OCI-LY7 (cell line): ENCODE measurements at regions not wholly inside any gene's neighbourhood (a gene's known extent, or its start where the extent isn't known, plus 50 kb on each side); places are given as distances from the start of the nearest gene placed in this dataset.
A peak's percentile ranks its signal among the peaks of the same experiment; 100 is the strongest.

Experiments used
- BruUV-seq: library from RNA; stranded (reverse); fragments of 400-500 nt; replicated peaks from 2 replicates; lab custom pipeline; 2021; lab: Mats Ljungman, UMichigan
- CTCF ChIA-PET: fragments of 300-600 bp; sonication (Branson Sonifier 250); formaldehyde crosslinking; loops from one replicate; lab custom pipeline; 2022; ENCODE audit warnings: antibody characterized with exemption; ENCODE audit not compliant: unreplicated experiment; lab: Charles Lee
- POLR2A ChIA-PET: fragments of 300-600 bp; sonication (Branson Sonifier 250); formaldehyde crosslinking; loops from one replicate; lab custom pipeline; 2022; ENCODE audit warnings: antibody characterized with exemption; lab: Charles Lee
- DNase-seq: peaks from one replicate; pipeline ENCODE4 v3.0.0-alpha.2; 2015; ENCODE audit warnings: low spot score
- H2AFZ ChIP-seq: fragments of 200-600 bp; sonication (generic), shearing (Covaris generic); 2 replicates; pipeline ENCODE4 v1.6.1; 2014; ENCODE audit warnings: mild to moderate bottlenecking, antibody characterized with exemption, low read length, moderate library complexity
- H3K27ac ChIP-seq: fragments of 200-600 bp; sonication (generic); 2 replicates; pipeline ENCODE4 v1.5.1; 2014; ENCODE audit warnings: mixed run types, low read depth, mild to moderate bottlenecking, moderate library complexity, low read length, inconsistent platforms; ENCODE audit not compliant: poor library complexity, severe bottlenecking
- H3K36me3 ChIP-seq: fragments of 200-600 bp; sonication (generic); 2 replicates; pipeline ENCODE4 v1.6.1; 2014; ENCODE audit warnings: mild to moderate bottlenecking, antibody characterized with exemption, low read length, moderate library complexity, mixed read lengths; ENCODE audit not compliant: insufficient read depth
- H3K4me1 ChIP-seq: fragments of 200-600 bp; sonication (generic); 2 replicates; pipeline ENCODE4 v1.5.1; 2014; ENCODE audit warnings: mild to moderate bottlenecking, low read length; ENCODE audit not compliant: insufficient read depth, poor library complexity, severe bottlenecking
- H3K4me2 ChIP-seq: fragments of 200-600 bp; sonication (generic); 2 replicates; pipeline ENCODE4 v1.6.1; 2014; ENCODE audit warnings: mild to moderate bottlenecking, low read length
- H3K4me3 ChIP-seq: fragments of 200-600 bp; sonication (generic); 2 replicates; pipeline ENCODE4 v1.5.1; 2014; ENCODE audit warnings: mild to moderate bottlenecking, low read depth, low read length; ENCODE audit not compliant: poor library complexity, severe bottlenecking
- H3K79me2 ChIP-seq: fragments of 200-600 bp; sonication (generic); 2 replicates; pipeline ENCODE4 v1.6.1; 2016; ENCODE audit warnings: low read depth, mild to moderate bottlenecking, low read length, moderate library complexity, mixed read lengths; ENCODE audit not compliant: insufficient read depth
- H3K9me2 ChIP-seq: fragments of 200-600 bp; sonication (generic); 2 replicates; pipeline ENCODE4 v1.6.1; 2016; ENCODE audit warnings: mild to moderate bottlenecking, low read length, mixed read lengths; ENCODE audit not compliant: insufficient read depth
- H3K9me3 ChIP-seq: fragments of 200-600 bp; sonication (generic); 2 replicates; pipeline ENCODE4 v1.6.1; 2014; ENCODE audit warnings: mild to moderate bottlenecking, mixed run types, low read length, mixed read lengths
- H4K20me1 ChIP-seq: fragments of 200-600 bp; sonication (generic); 2 replicates; pipeline ENCODE4 v1.6.1; 2014; ENCODE audit warnings: mild to moderate bottlenecking, antibody characterized with exemption, low read length, moderate library complexity, mixed read lengths; ENCODE audit not compliant: insufficient read depth
- EZH2phosphoT487 ChIP-seq: fragments of 200-600 bp; sonication (generic); IDR thresholded peaks from 2 replicates; pipeline ENCODE4 v1.6.1; 2018; ENCODE audit warnings: low read depth, borderline replicate concordance, mild to moderate bottlenecking, mixed run types, antibody characterized with exemption, low read length, moderate library complexity, mixed read lengths
- intact Hi-C: fragments of 100-400 bp; cut with micrococcal nuclease; formaldehyde crosslinking; loops from one replicate; pipeline ENCODE4 v1.10.0; 2022; ENCODE audit not compliant: unreplicated experiment
- TF ChIP-seq, protein P1 (sequence below): fragments of 200-600 bp; sonication (generic); conservative IDR thresholded peaks from 2 replicates; pipeline ENCODE4 v1.5.1; 2014; ENCODE audit warnings: mild to moderate bottlenecking, antibody characterized with exemption, low read length, moderate library complexity, mixed read lengths

DNA sequence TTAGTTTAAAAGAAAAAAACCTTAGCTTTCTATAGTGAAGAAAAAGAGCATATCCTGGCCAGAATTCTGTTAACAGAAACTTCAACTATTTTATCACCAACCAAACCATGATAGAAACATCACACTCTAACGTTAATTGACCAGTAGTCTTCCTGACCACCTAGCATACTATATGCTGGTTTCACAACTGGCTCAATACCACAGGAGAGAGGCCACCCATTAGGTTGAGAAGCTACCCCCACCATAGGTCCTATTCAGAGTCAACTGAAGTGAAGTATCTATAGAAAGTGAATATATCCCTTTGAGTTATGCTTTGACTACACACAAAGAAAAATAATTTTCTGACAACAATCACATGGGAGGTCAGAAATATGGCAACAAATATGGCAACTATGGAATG lies 85.2 kb upstream of the STK17B start:
- H3K4me1 ChIP-seq, result peaks cover 19% of the 10 kb centered on the region
- ChIA-PET CTCF (no interaction called here), POLR2A (interaction anchor here (1.0 to 3.2 kb wide), 5 partner anchors 8 to 80 kb away, joined by 3 to 11 read pairs (median 7); no protein-coding TSS in a partner anchor)
- no TSS peak for BruUV-seq
- no peaks in the 10 kb centered on the region for H3K79me2 ChIP-seq
- no peaks in the 10 kb centered on the region for H3K9me3 ChIP-seq
- H3K4me3 ChIP-seq, result no peak overlapping the region
- TF ChIP-seq, protein P1, sequence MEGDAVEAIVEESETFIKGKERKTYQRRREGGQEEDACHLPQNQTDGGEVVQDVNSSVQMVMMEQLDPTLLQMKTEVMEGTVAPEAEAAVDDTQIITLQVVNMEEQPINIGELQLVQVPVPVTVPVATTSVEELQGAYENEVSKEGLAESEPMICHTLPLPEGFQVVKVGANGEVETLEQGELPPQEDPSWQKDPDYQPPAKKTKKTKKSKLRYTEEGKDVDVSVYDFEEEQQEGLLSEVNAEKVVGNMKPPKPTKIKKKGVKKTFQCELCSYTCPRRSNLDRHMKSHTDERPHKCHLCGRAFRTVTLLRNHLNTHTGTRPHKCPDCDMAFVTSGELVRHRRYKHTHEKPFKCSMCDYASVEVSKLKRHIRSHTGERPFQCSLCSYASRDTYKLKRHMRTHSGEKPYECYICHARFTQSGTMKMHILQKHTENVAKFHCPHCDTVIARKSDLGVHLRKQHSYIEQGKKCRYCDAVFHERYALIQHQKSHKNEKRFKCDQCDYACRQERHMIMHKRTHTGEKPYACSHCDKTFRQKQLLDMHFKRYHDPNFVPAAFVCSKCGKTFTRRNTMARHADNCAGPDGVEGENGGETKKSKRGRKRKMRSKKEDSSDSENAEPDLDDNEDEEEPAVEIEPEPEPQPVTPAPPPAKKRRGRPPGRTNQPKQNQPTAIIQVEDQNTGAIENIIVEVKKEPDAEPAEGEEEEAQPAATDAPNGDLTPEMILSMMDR, result no peak
- TF ChIP-seq EZH2phosphoT487, result no peak
- no peaks in the 10 kb centered on the region for H3K36me3 ChIP-seq
- H3K9me2 ChIP-seq, result no peaks in the 10 kb centered on the region
- no peak overlapping the region for H3K4me2 ChIP-seq
- H2AFZ ChIP-seq, result 0 out of 2 replicates have a peak overlapping the region, but pooled peaks have one; percentile 21
- no peak for DNase-seq
- no peaks in the 10 kb centered on the region for H4K20me1 ChIP-seq
- H3K27ac ChIP-seq, result no peak overlapping the region
- intact Hi-C loops, result no loop called here

- Histone ChIP-seq H3K27ac (no peak overlapping the region), H3K79me2 (no peaks in the 10 kb centered on the region), H3K9me3 (no peaks in the 10 kb centered on the region), H2AFZ (no peak overlapping the region), H3K4me1 (peaks cover 20% of the 10 kb centered on the region), H4K20me1 (no peaks in the 10 kb centered on the region), H3K4me3 (no peak overlapping the region), H3K36me3 (no peaks in the 10 kb centered on the region), H3K4me2 (no peak overlapping the region), H3K9me2 (no peaks in the 10 kb centered on the region)
- ChIA-PET CTCF (no interaction called here), POLR2A (interaction anchor here (1.0 to 3.2 kb wide), 5 partner anchors 9 to 80 kb away, joined by 3 to 11 read pairs (median 7); no protein-coding TSS in a partner anchor)
- BruUV-seq, result no TSS peak
- DNase-seq, result no peak
- no peak for TF ChIP-seq EZH2phosphoT487
- TF ChIP-seq, protein P1, result no peak
- intact Hi-C loops, result no loop called here
These were observed 85.7 kb upstream of the STK17B start for GRCh38 chr2:196257086-196257485.

DNA sequence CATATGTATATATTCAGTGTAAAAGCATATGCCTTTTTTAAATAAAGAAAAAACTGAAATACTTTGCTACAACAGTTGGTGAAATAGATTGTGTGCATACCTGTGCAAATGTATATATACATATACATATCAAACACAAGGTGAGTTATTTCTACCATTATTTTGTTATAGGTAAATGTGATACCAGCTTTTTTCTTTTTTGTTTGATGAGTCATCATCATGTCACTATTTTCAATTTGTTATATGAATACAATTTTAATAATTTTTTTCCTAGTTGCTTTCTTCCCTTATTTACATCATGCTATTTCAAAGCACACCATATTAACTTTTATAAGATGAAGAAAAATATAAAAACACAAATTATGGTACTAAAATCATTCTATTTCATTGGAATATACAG lies 87.0 kb upstream of the STK17B start:
- TF ChIP-seq, protein P1, result no peak
- no peak for TF ChIP-seq EZH2phosphoT487
- no peak for DNase-seq
- no peak overlapping the region for H3K4me2 ChIP-seq
- peaks cover 33% of the 10 kb centered on the region for H3K4me1 ChIP-seq
- POLR2A ChIA-PET, result interaction anchor here (1.0 to 5.8 kb wide), 6 partner anchors 8 to 25 kb away, joined by 3 to 74 read pairs (median 22); no protein-coding TSS in a partner anchor
- BruUV-seq, result no TSS peak
- no peaks in the 10 kb centered on the region for H3K79me2 ChIP-seq
- H3K27ac ChIP-seq, result no peak overlapping the region
- H3K36me3 ChIP-seq, result no peaks in the 10 kb centered on the region
- no peaks in the 10 kb centered on the region for H3K9me2 ChIP-seq
- intact Hi-C loops, result no loop called here
- CTCF ChIA-PET, result no interaction called here
- H4K20me1 ChIP-seq, result no peaks in the 10 kb centered on the region
- H2AFZ ChIP-seq, result no peak overlapping the region
- H3K9me3 ChIP-seq, result no peaks in the 10 kb centered on the region
- H3K4me3 ChIP-seq, result no peak overlapping the region
